CD4-positive, alpha-beta T cell (primary cell): ENCODE measurements at regions not wholly inside any gene's neighbourhood (a gene's known extent, or its start where the extent isn't known, plus 50 kb on each side); places are given as distances from the start of the nearest gene placed in this dataset.

Experiments used
- ATAC-seq: fragments of 200-7000 bp; cut with Tn5 transposase; one replicate; pipeline ENCODE4 v1.10.0; 2022; ENCODE audit warnings: mild to moderate bottlenecking; ENCODE audit not compliant: poor library complexity
- CTCF ChIA-PET: fragments of 350-600 bp; sonication (Branson Sonifier 250); formaldehyde crosslinking; loops from one replicate; lab custom pipeline; 2021; ENCODE audit warnings: antibody characterized with exemption, inconsistent platforms; lab: Charles Lee
- POLR2A ChIA-PET: fragments of 350-600 bp; sonication (Branson Sonifier 250); formaldehyde crosslinking; loops from one replicate; lab custom pipeline; 2021; ENCODE audit warnings: antibody characterized with exemption, inconsistent platforms; lab: Charles Lee
- DNase-seq, 14 experiments: peaks; one replicate each; pipeline ENCODE4 v3.0.0-alpha.2; 2013 to 2020; ENCODE audit warnings: mixed read lengths in 2 of 14
- H3K27ac ChIP-seq, 2 donors: one replicate each; pipeline versions ENCODE4 v1.5.1 to v1.7.0; 2013; ENCODE audit warnings: low read length in 2 of 2, low read depth in 1 of 2, mild to moderate bottlenecking in 1 of 2
- H3K27me3 ChIP-seq, 2 experiments: 1 replicate in 1 of 2; 2 replicates in 1 of 2; pipeline versions ENCODE4 v1.6.1 to v1.7.0; 2013; ENCODE audit warnings: low read length in 2 of 2, control low read depth in 1 of 2, mild to moderate bottlenecking in 1 of 2, moderate library complexity in 1 of 2; ENCODE audit not compliant: insufficient read depth in 2 of 2, control insufficient read depth in 1 of 2
- H3K36me3 ChIP-seq: one replicate; pipeline ENCODE4 v1.6.1; 2013; ENCODE audit warnings: low read length, control low read depth; ENCODE audit not compliant: insufficient read depth
- H3K4me1 ChIP-seq: one replicate; pipeline ENCODE4 v1.6.1; 2013; ENCODE audit warnings: low read length, control low read depth; ENCODE audit not compliant: insufficient read depth
- H3K4me3 ChIP-seq: one replicate; pipeline ENCODE4 v1.5.1; 2013; ENCODE audit warnings: mild to moderate bottlenecking, low read length, moderate library complexity
- H3K9me3 ChIP-seq, 2 experiments: 1 replicate in 1 of 2; 2 replicates in 1 of 2; pipeline versions ENCODE4 v1.6.1 to v1.7.0; 2013; ENCODE audit warnings: low read length in 2 of 2, mild to moderate bottlenecking in 2 of 2, control low read depth in 1 of 2, moderate library complexity in 1 of 2; ENCODE audit not compliant: control insufficient read depth in 1 of 2, insufficient read depth in 1 of 2
- H3K27ac Mint-ChIP-seq: one replicate; pipeline ENCODE4 v1.8.0; 2020; ENCODE audit warnings: mixed read lengths
- H3K27me3 Mint-ChIP-seq: one replicate; pipeline ENCODE4 v1.8.0; 2021; ENCODE audit warnings: mixed read lengths
- H3K36me3 Mint-ChIP-seq: one replicate; pipeline ENCODE4 v1.8.0; 2021; ENCODE audit warnings: low read depth, mixed read lengths
- H3K4me1 Mint-ChIP-seq: one replicate; pipeline ENCODE4 v1.8.0; 2021; ENCODE audit warnings: low read depth, mixed read lengths
- H3K4me3 Mint-ChIP-seq: one replicate; pipeline ENCODE4 v1.8.0; 2020; ENCODE audit warnings: mild to moderate bottlenecking, mixed read lengths
- H3K9me3 Mint-ChIP-seq: one replicate; pipeline ENCODE4 v1.8.0; 2020; ENCODE audit warnings: mixed read lengths
- intact Hi-C, 2 experiments: fragments of 100-400 bp; cut with DNase I in 1 of 2; cut with micrococcal nuclease in 1 of 2; formaldehyde crosslinking; loops; one replicate each; pipeline versions ENCODE4 v1.15.1 to v1.9.0; 2023 to 2025; cut with DNase I, micrococcal nuclease
- TF ChIP-seq, protein P1 (sequence below): fragments of 200-600 bp; IDR thresholded peaks from one replicate; pipeline ENCODE4 v1.8.0; 2022; ENCODE audit warnings: antibody characterized with exemption, mild to moderate bottlenecking

DNA sequence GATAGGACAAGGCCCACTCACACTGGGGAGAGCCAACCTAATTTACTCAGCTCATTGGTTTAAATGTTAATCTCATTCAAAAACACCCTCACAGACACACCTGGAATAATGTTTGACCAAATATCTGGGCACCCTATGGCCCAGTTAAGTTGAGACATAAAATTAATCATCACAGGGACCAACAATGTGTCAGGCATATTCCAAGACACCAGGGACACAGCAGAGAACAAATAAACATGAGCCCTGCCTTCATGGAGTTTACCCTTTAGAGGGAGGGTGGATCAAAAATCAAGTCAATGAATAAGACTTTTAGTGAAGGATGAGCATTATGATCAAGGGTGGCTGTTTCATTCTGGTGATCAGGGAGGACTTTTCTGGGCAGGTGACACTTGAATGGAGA lies 98.7 kb upstream of the CHD6 start:
- Histone ChIP-seq H3K4me1 (no peaks in the 10 kb centered on the region), H3K36me3 (no peaks in the 10 kb centered on the region), H3K4me3 (no peak overlapping the region), H3K27ac (no peak overlapping the region), H3K9me3 (no peaks in the 10 kb centered on the region), H3K27me3 (no peaks in the 10 kb centered on the region)
- DNase-seq (no peak), ATAC-seq (no peak)
- H3K36me3 Mint-ChIP-seq, result no peaks in the 10 kb centered on the region
- ChIA-PET POLR2A (no interaction called here), CTCF (no interaction called here)
- no peak overlapping the region for H3K4me3 Mint-ChIP-seq
- H3K27ac Mint-ChIP-seq, result no peak overlapping the region
- no peaks in the 10 kb centered on the region for H3K9me3 Mint-ChIP-seq
- TF ChIP-seq, protein P1, sequence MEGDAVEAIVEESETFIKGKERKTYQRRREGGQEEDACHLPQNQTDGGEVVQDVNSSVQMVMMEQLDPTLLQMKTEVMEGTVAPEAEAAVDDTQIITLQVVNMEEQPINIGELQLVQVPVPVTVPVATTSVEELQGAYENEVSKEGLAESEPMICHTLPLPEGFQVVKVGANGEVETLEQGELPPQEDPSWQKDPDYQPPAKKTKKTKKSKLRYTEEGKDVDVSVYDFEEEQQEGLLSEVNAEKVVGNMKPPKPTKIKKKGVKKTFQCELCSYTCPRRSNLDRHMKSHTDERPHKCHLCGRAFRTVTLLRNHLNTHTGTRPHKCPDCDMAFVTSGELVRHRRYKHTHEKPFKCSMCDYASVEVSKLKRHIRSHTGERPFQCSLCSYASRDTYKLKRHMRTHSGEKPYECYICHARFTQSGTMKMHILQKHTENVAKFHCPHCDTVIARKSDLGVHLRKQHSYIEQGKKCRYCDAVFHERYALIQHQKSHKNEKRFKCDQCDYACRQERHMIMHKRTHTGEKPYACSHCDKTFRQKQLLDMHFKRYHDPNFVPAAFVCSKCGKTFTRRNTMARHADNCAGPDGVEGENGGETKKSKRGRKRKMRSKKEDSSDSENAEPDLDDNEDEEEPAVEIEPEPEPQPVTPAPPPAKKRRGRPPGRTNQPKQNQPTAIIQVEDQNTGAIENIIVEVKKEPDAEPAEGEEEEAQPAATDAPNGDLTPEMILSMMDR, result no peak
- H3K4me1 Mint-ChIP-seq, result no peaks in the 10 kb centered on the region
- intact Hi-C loops, result no loop called here
- peaks cover 5% of the 10 kb centered on the region for H3K27me3 Mint-ChIP-seq

DNA sequence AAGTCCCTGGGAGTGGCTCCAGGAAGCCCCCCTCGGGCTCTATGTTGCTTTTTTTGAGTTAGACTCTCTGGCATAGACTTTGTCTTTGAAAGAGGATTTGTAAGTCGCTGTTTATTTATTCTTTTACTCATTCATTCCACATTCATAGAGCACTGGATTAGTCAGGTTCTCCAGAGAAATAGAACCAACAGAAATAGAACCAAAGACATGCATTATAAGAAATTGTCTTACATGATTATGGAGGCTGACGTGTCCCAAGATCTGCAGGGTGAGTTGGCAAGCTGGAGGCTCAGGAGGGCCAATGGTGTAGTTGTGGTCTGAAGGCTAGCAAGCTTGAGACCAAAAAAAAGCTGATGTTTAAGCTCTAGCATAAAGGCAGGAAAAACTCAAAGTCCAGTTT lies 98.3 kb upstream of the CHD6 start:
- Histone ChIP-seq H3K4me3 (no peak overlapping the region), H3K4me1 (no peaks in the 10 kb centered on the region), H3K36me3 (no peaks in the 10 kb centered on the region), H3K9me3 (no peaks in the 10 kb centered on the region), H3K27ac (no peak overlapping the region), H3K27me3 (no peaks in the 10 kb centered on the region)
- Mint-ChIP-seq H3K27ac (no peak overlapping the region), H3K4me3 (no peak overlapping the region), H3K27me3 (peaks cover 8% of the 10 kb centered on the region), H3K4me1 (no peaks in the 10 kb centered on the region), H3K36me3 (no peaks in the 10 kb centered on the region), H3K9me3 (no peaks in the 10 kb centered on the region)
- TF ChIP-seq, protein P1, result no peak
- ATAC-seq (no peak), DNase-seq (no peak)
- CTCF ChIA-PET, result no interaction called here
- intact Hi-C loops, result no loop called here
- POLR2A ChIA-PET, result no interaction called here

DNA sequence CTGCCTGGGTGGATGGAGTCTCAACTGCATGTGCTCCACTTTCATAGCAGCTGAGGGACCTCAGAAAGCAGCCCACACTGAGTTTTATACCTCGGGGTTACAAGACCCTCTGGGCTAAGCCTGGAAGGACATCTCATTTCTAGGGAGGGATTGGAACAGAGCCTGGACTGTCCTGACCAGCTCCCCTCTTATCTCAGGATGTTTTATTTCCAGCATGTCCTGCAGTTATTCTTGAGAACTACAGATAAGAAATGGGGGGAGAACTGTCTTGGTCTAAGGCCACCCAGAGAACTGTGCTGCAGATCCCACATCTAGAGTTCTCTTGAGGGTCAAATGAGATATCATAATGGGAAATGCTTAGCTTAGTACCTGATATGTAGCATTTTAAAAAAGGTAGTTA lies 97.3 kb upstream of the CHD6 start:
- Histone ChIP-seq H3K4me3 (no peak overlapping the region), H3K9me3 (no peaks in the 10 kb centered on the region), H3K27ac (no peak overlapping the region), H3K4me1 (no peaks in the 10 kb centered on the region), H3K36me3 (no peaks in the 10 kb centered on the region), H3K27me3 (no peaks in the 10 kb centered on the region)
- intact Hi-C loops, result no loop called here
- TF ChIP-seq, protein P1, result no peak
- ChIA-PET POLR2A (no interaction called here), CTCF (no interaction called here)
- Mint-ChIP-seq H3K27ac (no peak overlapping the region), H3K4me1 (no peaks in the 10 kb centered on the region), H3K27me3 (peaks cover 10% of the 10 kb centered on the region), H3K36me3 (no peaks in the 10 kb centered on the region), H3K9me3 (no peaks in the 10 kb centered on the region), H3K4me3 (no peak overlapping the region)
- ATAC-seq (no peak), DNase-seq (no peak)
